ENCODE measurements at regions not wholly inside any gene's neighbourhood (a gene's known extent, or its start where the extent isn't known, plus 50 kb on each side); places are given as distances from the start of the nearest gene placed in this dataset.
A peak's percentile ranks its signal among the peaks of the same experiment; 100 is the strongest.

DNA sequence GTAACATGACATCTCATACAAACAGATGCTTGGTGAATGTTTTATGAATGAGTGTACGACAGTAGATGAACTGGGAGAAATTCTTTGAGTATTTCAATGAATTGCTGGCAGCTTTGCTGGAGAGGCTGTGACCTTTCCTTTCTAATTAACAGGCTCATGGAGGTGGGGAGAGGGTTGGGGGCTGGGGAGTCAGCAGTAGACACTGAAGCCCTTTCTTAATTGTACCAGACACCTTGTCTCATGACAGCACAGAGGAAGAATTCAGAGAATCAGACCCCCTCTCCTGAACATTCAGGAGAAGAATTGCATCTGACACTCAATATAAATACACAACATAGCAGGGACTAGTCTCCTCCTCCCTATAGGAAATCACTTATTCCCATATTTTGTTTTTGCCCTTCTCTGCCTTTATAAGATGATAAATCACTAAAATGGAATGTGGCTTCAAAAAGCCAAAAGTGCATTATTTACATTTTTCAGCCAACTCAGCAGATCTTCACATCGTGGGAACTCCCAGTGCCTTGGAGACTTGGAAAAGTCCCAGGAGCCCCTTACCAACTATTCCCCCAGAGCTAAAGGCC lies 66.2 kb upstream of the TPM1 start:
- no peaks in the 10 kb centered on the region for H3K36me3 ChIP-seq (ENCODE audit: control insufficient read depth, insufficient read depth, low read length)
- WGBS, 2 experiments (ENCODE audit: insufficient coverage in 1 of 2, insufficient read length in 1 of 2), result 57 to 81% methylated on average over 1 to 2 of the region's 2 CpGs
- H3K4me3 ChIP-seq (ENCODE audit: low read length), result no peak overlapping the region
- no peak overlapping the region for H3K4me3 Mint-ChIP-seq
- H3K36me3 Mint-ChIP-seq (ENCODE audit: low read depth), result no peaks in the 10 kb centered on the region
- no peaks in the 10 kb centered on the region for H3K27me3 Mint-ChIP-seq (ENCODE audit: insufficient read depth)
- H3K27ac Mint-ChIP-seq, result no peak overlapping the region
- H3K4me1 Mint-ChIP-seq, result peaks cover 3% of the 10 kb centered on the region
- H3K9me3 Mint-ChIP-seq, result no peaks in the 10 kb centered on the region
- DNase-seq, result no peak
- H3K9ac ChIP-seq (ENCODE audit: extremely low read depth, low read length, poor library complexity, severe bottlenecking), result no peak overlapping the region
- peak overlapping the region; percentile 42 for H3K27ac ChIP-seq (ENCODE audit: low read depth, low read length)
- TF ChIP-seq, protein P1, sequence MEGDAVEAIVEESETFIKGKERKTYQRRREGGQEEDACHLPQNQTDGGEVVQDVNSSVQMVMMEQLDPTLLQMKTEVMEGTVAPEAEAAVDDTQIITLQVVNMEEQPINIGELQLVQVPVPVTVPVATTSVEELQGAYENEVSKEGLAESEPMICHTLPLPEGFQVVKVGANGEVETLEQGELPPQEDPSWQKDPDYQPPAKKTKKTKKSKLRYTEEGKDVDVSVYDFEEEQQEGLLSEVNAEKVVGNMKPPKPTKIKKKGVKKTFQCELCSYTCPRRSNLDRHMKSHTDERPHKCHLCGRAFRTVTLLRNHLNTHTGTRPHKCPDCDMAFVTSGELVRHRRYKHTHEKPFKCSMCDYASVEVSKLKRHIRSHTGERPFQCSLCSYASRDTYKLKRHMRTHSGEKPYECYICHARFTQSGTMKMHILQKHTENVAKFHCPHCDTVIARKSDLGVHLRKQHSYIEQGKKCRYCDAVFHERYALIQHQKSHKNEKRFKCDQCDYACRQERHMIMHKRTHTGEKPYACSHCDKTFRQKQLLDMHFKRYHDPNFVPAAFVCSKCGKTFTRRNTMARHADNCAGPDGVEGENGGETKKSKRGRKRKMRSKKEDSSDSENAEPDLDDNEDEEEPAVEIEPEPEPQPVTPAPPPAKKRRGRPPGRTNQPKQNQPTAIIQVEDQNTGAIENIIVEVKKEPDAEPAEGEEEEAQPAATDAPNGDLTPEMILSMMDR (conservative IDR thresholded peaks at IDR 0.05), result no peak
- no peaks in the 10 kb centered on the region for H3K27me3 ChIP-seq (ENCODE audit: control insufficient read depth, insufficient read depth, low read length, poor library complexity, severe bottlenecking)
- H3K9me3 ChIP-seq (ENCODE audit: control insufficient read depth, low read length), result no peaks in the 10 kb centered on the region
- H3K4me1 ChIP-seq (ENCODE audit: control insufficient read depth, insufficient read depth, low read length), result no peaks in the 10 kb centered on the region

GRCh38 chr15:62977952-62978811 lies 64.4 kb upstream of the TPM1 start:
- no peak overlapping the region for H3K27ac ChIP-seq (ENCODE audit: low read depth, low read length)
- Mint-ChIP-seq H3K27ac (no peak overlapping the region), H3K4me1 (peaks cover 3% of the 10 kb centered on the region), H3K4me3 (no peak overlapping the region), H3K9me3 (no peaks in the 10 kb centered on the region), H3K36me3 (ENCODE audit: low read depth) (no peaks in the 10 kb centered on the region), H3K27me3 (ENCODE audit: insufficient read depth) (no peaks in the 10 kb centered on the region)
- 83 to 87% methylated on average over 7 to 8 of the region's 8 CpGs for WGBS, 2 experiments (ENCODE audit: insufficient coverage in 1 of 2, insufficient read length in 1 of 2)
- no peaks in the 10 kb centered on the region for H3K4me1 ChIP-seq (ENCODE audit: control insufficient read depth, insufficient read depth, low read length)
- DNase-seq, result no peak
- no peaks in the 10 kb centered on the region for H3K27me3 ChIP-seq (ENCODE audit: control insufficient read depth, insufficient read depth, low read length, poor library complexity, severe bottlenecking)
- no peaks in the 10 kb centered on the region for H3K9me3 ChIP-seq (ENCODE audit: control insufficient read depth, low read length)
- TF ChIP-seq, protein P1 (conservative IDR thresholded peaks at IDR 0.05), result no peak
- H3K9ac ChIP-seq (ENCODE audit: extremely low read depth, low read length, poor library complexity, severe bottlenecking), result no peak overlapping the region
- H3K4me3 ChIP-seq (ENCODE audit: low read length), result no peak overlapping the region
- no peaks in the 10 kb centered on the region for H3K36me3 ChIP-seq (ENCODE audit: control insufficient read depth, insufficient read depth, low read length)

- Histone ChIP-seq H3K4me3 (ENCODE audit: low read length) (no peak overlapping the region), H3K4me1 (ENCODE audit: control insufficient read depth, insufficient read depth, low read length) (no peaks in the 10 kb centered on the region), H3K9ac (ENCODE audit: extremely low read depth, low read length, poor library complexity, severe bottlenecking) (no peak overlapping the region), H3K27me3 (ENCODE audit: control insufficient read depth, insufficient read depth, low read length, poor library complexity, severe bottlenecking) (no peaks in the 10 kb centered on the region), H3K27ac (ENCODE audit: low read depth, low read length) (no peak overlapping the region), H3K36me3 (ENCODE audit: control insufficient read depth, insufficient read depth, low read length) (no peaks in the 10 kb centered on the region), H3K9me3 (ENCODE audit: control insufficient read depth, low read length) (no peaks in the 10 kb centered on the region)
- Mint-ChIP-seq H3K4me1 (peaks cover 3% of the 10 kb centered on the region), H3K4me3 (no peak overlapping the region), H3K27me3 (ENCODE audit: insufficient read depth) (no peaks in the 10 kb centered on the region), H3K27ac (no peak overlapping the region), H3K36me3 (ENCODE audit: low read depth) (no peaks in the 10 kb centered on the region), H3K9me3 (no peaks in the 10 kb centered on the region)
- TF ChIP-seq, protein P1 (conservative IDR thresholded peaks at IDR 0.05), result no peak
- no peak for DNase-seq
- WGBS, 2 experiments (ENCODE audit: insufficient coverage in 1 of 2, insufficient read length in 1 of 2), result 86% methylated on average over 1 of the region's 1 CpG; no CpG with 5 or more reads in 1 of the 2 experiments
These were observed 63.3 kb upstream of the TPM1 start for GRCh38 chr15:62979252-62979651.

Measured in endodermal cell (in vitro differentiated cells).